ENCODE measurements at regions not wholly inside any gene's neighbourhood (a gene's known extent, or its start where the extent isn't known, plus 50 kb on each side); places are given as distances from the start of the nearest gene placed in this dataset.
"Not testable (repeated sequence)": the region's sequence is repeated elsewhere in the genome, so short reads cannot be mapped to it uniquely, and the experiment has no call there.

GRCh38 chr10:105769248-105770184, 1128.4 kb downstream of the SORCS3 start:
- DNase-seq: no peak

- no peak for DNase-seq
Observed at GRCh38 chr10:105763611-105764010, 1122.5 kb downstream of the SORCS3 start.

GRCh38 chr10:105761576-105762260, 1120.6 kb downstream of the SORCS3 start:
- no peak for DNase-seq

GRCh38 chr10:105759669-105760068, 1118.6 kb downstream of the SORCS3 start:
- DNase-seq: no peak

- no peak for DNase-seq
Observed at GRCh38 chr10:105758209-105758998, 1117.3 kb downstream of the SORCS3 start.

GRCh38 chr10:105757302-105757701, 1116.2 kb downstream of the SORCS3 start:
- no peak for DNase-seq

GRCh38 chr10:105756386-105756785, 1115.3 kb downstream of the SORCS3 start:
- DNase-seq: no peak

GRCh38 chr10:105751688-105752087, 1110.6 kb downstream of the SORCS3 start:
- no peak for DNase-seq

- DNase-seq: no peak
Observed at GRCh38 chr10:105745596-105746148, 1104.6 kb downstream of the SORCS3 start.

GRCh38 chr10:105743343-105744056, 1102.4 kb downstream of the SORCS3 start:
- no peak for DNase-seq

- no peak for DNase-seq
Observed at GRCh38 chr10:105742923-105743322, 1101.8 kb downstream of the SORCS3 start.

- no peak for DNase-seq
Observed at GRCh38 chr10:105742184-105742583, 1101.1 kb downstream of the SORCS3 start.

GRCh38 chr10:105734479-105734878, 1093.4 kb downstream of the SORCS3 start:
- no peak for DNase-seq

- DNase-seq: no peak
Observed at GRCh38 chr10:105733924-105734323, 1092.8 kb downstream of the SORCS3 start.

- DNase-seq: no peak
Observed at GRCh38 chr10:105729428-105729827, 1088.3 kb downstream of the SORCS3 start.

GRCh38 chr10:105727586-105727985, 1086.5 kb downstream of the SORCS3 start:
- not testable (repeated sequence) for DNase-seq

- no peak for DNase-seq
Observed at GRCh38 chr10:105727131-105727530, 1086.0 kb downstream of the SORCS3 start.

- no peak for DNase-seq
Observed at GRCh38 chr10:105726149-105726548, 1085.1 kb downstream of the SORCS3 start.

- no peak for DNase-seq
Observed at GRCh38 chr10:105725007-105725406, 1083.9 kb downstream of the SORCS3 start.

GRCh38 chr10:105718207-105718995, 1077.3 kb downstream of the SORCS3 start:
- no peak for DNase-seq

GRCh38 chr10:105714728-105715127, 1073.6 kb downstream of the SORCS3 start:
- DNase-seq: no peak

Data from EL (cell line).